BE2C (cell line): ENCODE measurements at regions not wholly inside any gene's neighbourhood (a gene's known extent, or its start where the extent isn't known, plus 50 kb on each side); places are given as distances from the start of the nearest gene placed in this dataset.

Source experiments
- DNase-seq: peaks from one replicate; pipeline ENCODE4 v3.0.0-alpha.2; 2020
- H3K27me3 ChIP-seq: fragments of 250-450 bp; sonication (Bioruptor Pico); 2 replicates; pipeline ENCODE4 v1.5.1; 2020; ENCODE audit warnings: mild to moderate bottlenecking
- H3K36me3 ChIP-seq: fragments of 250-450 bp; sonication (Bioruptor Pico); 2 replicates; pipeline ENCODE4 v1.5.1; 2020; ENCODE audit warnings: mild to moderate bottlenecking
- H3K4me1 ChIP-seq: fragments of 250-450 bp; sonication (Bioruptor Pico); 2 replicates; pipeline ENCODE4 v1.5.1; 2020
- H3K4me3 ChIP-seq: 2 replicates; pipeline ENCODE4 v1.5.1; 2011; ENCODE audit warnings: low read depth, low read length
- H3K9me3 ChIP-seq: fragments of 250-450 bp; sonication (Bioruptor Pico); 2 replicates; pipeline ENCODE4 v1.5.1; 2020
- TF ChIP-seq, protein P1 (sequence below): IDR thresholded peaks from 2 replicates; pipeline ENCODE4 v1.5.1; 2012; ENCODE audit warnings: mild to moderate bottlenecking, low read depth, low read length

DNA sequence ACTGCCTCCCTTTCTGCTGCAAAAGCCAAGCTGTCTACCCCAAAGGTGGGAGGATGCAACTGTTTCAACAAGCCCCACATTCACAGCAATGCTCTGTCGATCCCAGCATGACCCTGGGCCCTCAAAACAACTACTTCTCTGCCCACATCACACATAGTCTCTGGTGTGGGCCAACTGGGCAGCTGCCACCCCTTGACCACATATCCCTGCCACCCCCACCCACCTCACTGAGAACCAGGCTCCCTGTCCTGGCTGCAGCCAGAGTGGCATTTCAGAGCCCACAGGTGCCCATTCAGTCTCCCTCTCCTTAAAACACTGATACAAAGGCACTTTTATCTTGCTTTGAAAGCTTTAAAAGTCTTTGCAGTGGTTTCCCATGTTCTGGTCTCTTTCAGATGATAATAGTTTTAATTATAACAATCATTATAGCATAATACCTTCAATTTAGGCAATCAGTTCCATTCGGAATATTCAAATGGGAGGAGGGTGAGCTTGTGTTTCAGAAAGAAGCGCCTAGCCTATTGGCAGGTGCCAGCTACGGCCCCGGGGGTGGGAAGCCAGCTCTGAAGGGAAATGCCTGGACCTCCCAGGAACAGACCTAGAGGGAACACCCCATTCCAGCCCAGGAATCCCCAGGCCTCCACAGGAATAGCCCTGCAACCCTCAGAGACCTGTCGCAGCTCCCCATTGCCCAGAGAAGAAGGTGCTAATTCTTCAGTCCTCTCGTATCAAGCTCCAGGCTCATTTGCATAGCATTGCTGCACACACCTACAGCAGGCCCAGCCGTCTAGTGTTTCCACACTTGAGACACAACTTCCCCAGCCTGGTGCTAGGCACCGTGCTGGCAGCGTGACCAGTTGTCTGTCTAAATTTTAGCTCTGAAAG is 90.8 kb downstream of the C5orf15 start:
- H3K9me3 ChIP-seq: no peaks in the 10 kb centered on the region
- H3K27me3 ChIP-seq: no peaks in the 10 kb centered on the region
- no peaks in the 10 kb centered on the region for H3K36me3 ChIP-seq
- DNase-seq: no peak
- H3K4me1 ChIP-seq: peaks cover 6% of the 10 kb centered on the region
- no peak overlapping the region for H3K4me3 ChIP-seq
- TF ChIP-seq, protein P1, sequence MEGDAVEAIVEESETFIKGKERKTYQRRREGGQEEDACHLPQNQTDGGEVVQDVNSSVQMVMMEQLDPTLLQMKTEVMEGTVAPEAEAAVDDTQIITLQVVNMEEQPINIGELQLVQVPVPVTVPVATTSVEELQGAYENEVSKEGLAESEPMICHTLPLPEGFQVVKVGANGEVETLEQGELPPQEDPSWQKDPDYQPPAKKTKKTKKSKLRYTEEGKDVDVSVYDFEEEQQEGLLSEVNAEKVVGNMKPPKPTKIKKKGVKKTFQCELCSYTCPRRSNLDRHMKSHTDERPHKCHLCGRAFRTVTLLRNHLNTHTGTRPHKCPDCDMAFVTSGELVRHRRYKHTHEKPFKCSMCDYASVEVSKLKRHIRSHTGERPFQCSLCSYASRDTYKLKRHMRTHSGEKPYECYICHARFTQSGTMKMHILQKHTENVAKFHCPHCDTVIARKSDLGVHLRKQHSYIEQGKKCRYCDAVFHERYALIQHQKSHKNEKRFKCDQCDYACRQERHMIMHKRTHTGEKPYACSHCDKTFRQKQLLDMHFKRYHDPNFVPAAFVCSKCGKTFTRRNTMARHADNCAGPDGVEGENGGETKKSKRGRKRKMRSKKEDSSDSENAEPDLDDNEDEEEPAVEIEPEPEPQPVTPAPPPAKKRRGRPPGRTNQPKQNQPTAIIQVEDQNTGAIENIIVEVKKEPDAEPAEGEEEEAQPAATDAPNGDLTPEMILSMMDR: no peak

DNA sequence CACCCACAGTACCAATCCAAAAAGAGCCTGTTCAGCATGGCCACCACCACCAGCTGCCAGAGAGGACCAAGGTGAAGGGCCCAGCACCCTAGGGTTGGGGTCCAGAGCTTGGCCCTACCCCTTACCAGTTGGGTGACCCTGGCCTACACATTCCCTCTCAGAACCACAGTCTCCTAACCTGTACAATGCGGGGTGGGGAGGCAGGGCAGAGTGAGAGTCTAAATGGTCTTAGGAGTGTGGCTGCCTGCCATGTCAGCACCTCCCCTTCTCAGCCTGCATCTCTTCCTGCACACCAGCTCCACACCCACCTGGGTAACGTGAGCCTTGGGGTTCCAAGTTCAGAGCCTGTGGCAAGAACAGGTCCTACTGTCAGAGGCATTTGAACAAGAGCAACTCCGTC is 92.2 kb downstream of the C5orf15 start:
- Histone ChIP-seq H3K9me3 (no peaks in the 10 kb centered on the region), H3K27me3 (no peaks in the 10 kb centered on the region), H3K4me1 (no peaks in the 10 kb centered on the region), H3K36me3 (no peaks in the 10 kb centered on the region), H3K4me3 (no peak overlapping the region)
- TF ChIP-seq, protein P1: no peak
- no peak for DNase-seq

DNA sequence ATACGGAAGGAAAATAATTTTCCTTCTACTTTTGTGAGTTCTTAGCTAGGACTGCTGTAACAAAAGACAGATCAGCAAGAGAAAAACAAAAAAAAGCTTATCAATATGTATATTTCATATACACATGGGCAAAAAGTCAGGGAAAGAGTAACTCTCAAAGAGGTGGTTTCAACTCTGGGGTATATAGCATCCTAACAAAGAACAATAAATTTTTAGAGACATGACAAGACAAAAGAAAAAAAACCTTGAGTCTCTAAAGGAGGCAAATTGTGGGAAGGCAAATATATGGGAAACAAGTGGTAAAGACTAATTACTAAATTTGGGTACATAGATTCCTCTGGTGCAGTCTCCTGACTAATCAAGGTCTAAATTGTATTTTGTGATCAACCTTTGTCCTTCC is 93.2 kb downstream of the C5orf15 start:
- Histone ChIP-seq H3K4me1 (peaks cover 5% of the 10 kb centered on the region), H3K4me3 (no peak overlapping the region)

DNA sequence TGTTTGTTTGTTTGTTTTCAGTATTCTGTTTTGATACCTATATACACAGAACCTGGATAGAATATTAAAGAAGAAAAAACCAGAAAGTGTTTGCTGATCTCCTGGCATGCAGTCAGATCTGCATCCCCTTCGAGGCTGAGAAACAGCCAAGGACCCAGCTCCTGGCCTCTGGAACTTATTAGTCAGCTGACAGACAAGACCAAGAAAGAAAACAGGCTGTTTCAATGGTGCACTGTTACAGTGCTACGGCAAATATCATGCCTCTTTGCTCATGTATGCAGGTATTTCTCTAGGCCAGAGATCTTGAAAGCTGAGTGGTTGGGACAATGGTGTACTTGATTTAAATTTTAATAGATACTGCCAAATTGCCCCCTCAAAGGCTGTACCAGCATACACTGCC is 95.0 kb downstream of the C5orf15 start:
- Histone ChIP-seq H3K9me3 (no peaks in the 10 kb centered on the region), H3K4me3 (no peak overlapping the region), H3K36me3 (no peaks in the 10 kb centered on the region), H3K4me1 (peaks cover 14% of the 10 kb centered on the region), H3K27me3 (no peaks in the 10 kb centered on the region)
- TF ChIP-seq, protein P1: no peak
- no peak for DNase-seq

More for the DNA sequence above, 93.2 kb downstream of the C5orf15 start:
- no peaks in the 10 kb centered on the region for H3K27me3 ChIP-seq
- no peaks in the 10 kb centered on the region for H3K9me3 ChIP-seq
- TF ChIP-seq, protein P1: no peak
- H3K36me3 ChIP-seq: no peaks in the 10 kb centered on the region
- no peak for DNase-seq

DNA sequence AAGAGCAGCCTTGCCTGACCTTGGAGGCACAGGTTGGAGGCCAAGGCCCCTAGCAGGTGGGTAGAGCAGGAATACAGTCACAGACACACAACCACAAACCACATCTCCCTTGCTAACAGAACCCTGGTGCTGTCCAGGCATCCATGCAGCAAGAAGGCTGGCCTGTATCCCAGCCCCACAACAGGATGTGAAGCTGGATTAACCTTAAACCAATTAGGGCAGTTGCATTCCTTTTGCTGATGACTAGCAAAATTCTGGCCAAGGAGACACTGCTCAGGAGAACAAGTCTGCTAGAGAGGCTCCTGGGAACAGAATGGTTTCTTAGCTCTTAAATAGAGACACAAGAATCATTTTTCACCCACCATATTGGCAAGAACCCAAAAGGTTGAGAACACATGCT is 97.8 kb downstream of the C5orf15 start:
- Histone ChIP-seq H3K36me3 (no peaks in the 10 kb centered on the region), H3K4me3 (no peak overlapping the region), H3K27me3 (no peaks in the 10 kb centered on the region), H3K9me3 (no peaks in the 10 kb centered on the region), H3K4me1 (peaks cover 14% of the 10 kb centered on the region)
- TF ChIP-seq, protein P1: no peak
- DNase-seq: peak; percentile 44
